DOHH2 (cell line): ENCODE measurements at regions not wholly inside any gene's neighbourhood (a gene's known extent, or its start where the extent isn't known, plus 50 kb on each side); places are given as distances from the start of the nearest gene placed in this dataset.

Experiments
- CTCF ChIP-seq: fragments of 200-600 bp; sonication (generic); IDR thresholded peaks from one replicate; pipeline ENCODE4 v1.5.1; 2014; ENCODE audit warnings: antibody characterized with exemption, mild to moderate bottlenecking, low read depth, low read length; ENCODE audit not compliant: poor library complexity, severe bottlenecking
- EZH2phosphoT487 ChIP-seq: fragments of 200-600 bp; sonication (generic); IDR thresholded peaks from 2 replicates; pipeline ENCODE4 v1.6.1; 2017; ENCODE audit warnings: borderline replicate concordance, mild to moderate bottlenecking, antibody characterized with exemption, low read length, moderate library complexity, mixed read lengths

- TF ChIP-seq CTCF = no peak
- no peak for TF ChIP-seq EZH2phosphoT487
Observed at GRCh38 chr20:7585126-7585679, 355.1 kb downstream of the HAO1 start.
